GM21447 (cell line): ENCODE measurements at regions not wholly inside any gene's neighbourhood (a gene's known extent, or its start where the extent isn't known, plus 50 kb on each side); places are given as distances from the start of the nearest gene placed in this dataset.

ENCODE experiments used
- ATAC-seq: cut with Tn5 transposase; IDR thresholded peaks from one replicate; pipeline ENCODE4 v1.9.1; 2021; ENCODE audit not compliant: unreplicated experiment

- no peak for ATAC-seq
These were observed 275.9 kb downstream of the FAM43A start for GRCh38 chr3:194961571-194961970.

GRCh38 chr3:194962056-194962455, 276.4 kb downstream of the FAM43A start:
- no peak for ATAC-seq

GRCh38 chr3:194964809-194965208, 279.1 kb downstream of the FAM43A start:
- ATAC-seq, result no peak

- ATAC-seq, result no peak
These were observed 281.8 kb downstream of the FAM43A start for GRCh38 chr3:194967151-194968117.

GRCh38 chr3:194970066-194970465, 284.4 kb downstream of the FAM43A start:
- ATAC-seq, result no peak

GRCh38 chr3:194971009-194971408, 285.3 kb downstream of the FAM43A start:
- no peak for ATAC-seq

GRCh38 chr3:194971965-194972364, 286.3 kb downstream of the FAM43A start:
- no peak for ATAC-seq

GRCh38 chr3:194972641-194973040, 287.0 kb downstream of the FAM43A start:
- no peak for ATAC-seq

- no peak for ATAC-seq
These were observed 287.8 kb downstream of the FAM43A start for GRCh38 chr3:194973366-194974000.

- ATAC-seq, result no peak
These were observed 288.9 kb downstream of the FAM43A start for GRCh38 chr3:194974468-194975135.

- no peak for ATAC-seq
These were observed 290.4 kb downstream of the FAM43A start for GRCh38 chr3:194976049-194976451.

- no peak for ATAC-seq
These were observed 291.2 kb downstream of the FAM43A start for GRCh38 chr3:194976874-194977273.

GRCh38 chr3:194977356-194977755, 291.7 kb downstream of the FAM43A start:
- no peak for ATAC-seq

GRCh38 chr3:194979173-194979572, 291.8 kb downstream of the XXYLT1 start:
- ATAC-seq, result no peak

- no peak for ATAC-seq
These were observed 288.5 kb downstream of the XXYLT1 start for GRCh38 chr3:194982472-194982871.

- no peak for ATAC-seq
These were observed 287.8 kb downstream of the XXYLT1 start for GRCh38 chr3:194983121-194983520.

GRCh38 chr3:194983620-194984019, 287.3 kb downstream of the XXYLT1 start:
- ATAC-seq, result no peak

GRCh38 chr3:194984066-194984465, 286.9 kb downstream of the XXYLT1 start:
- ATAC-seq, result no peak

GRCh38 chr3:194984622-194985021, 286.3 kb downstream of the XXYLT1 start:
- ATAC-seq, result no peak

GRCh38 chr3:194985031-194985578, 285.9 kb downstream of the XXYLT1 start:
- no peak for ATAC-seq
